ENCODE measurements at regions not wholly inside any gene's neighbourhood (a gene's known extent, or its start where the extent isn't known, plus 50 kb on each side); places are given as distances from the start of the nearest gene placed in this dataset.
A peak's percentile ranks its signal among the peaks of the same experiment; 100 is the strongest.

- DNase-seq: no peak
Measured at GRCh38 chr2:2706306-2706705, 375.2 kb upstream of the MYT1L start.

GRCh38 chr2:2705871-2706270 lies 374.8 kb upstream of the MYT1L start:
- no peak for DNase-seq

GRCh38 chr2:2704428-2705090 lies 373.5 kb upstream of the MYT1L start:
- no peak for DNase-seq

GRCh38 chr2:2703762-2704427 lies 372.8 kb upstream of the MYT1L start:
- DNase-seq: peak in 1 of 3 experiments; percentile 39

- no peak for DNase-seq
Measured at GRCh38 chr2:2703172-2703571, 372.1 kb upstream of the MYT1L start.

DNA sequence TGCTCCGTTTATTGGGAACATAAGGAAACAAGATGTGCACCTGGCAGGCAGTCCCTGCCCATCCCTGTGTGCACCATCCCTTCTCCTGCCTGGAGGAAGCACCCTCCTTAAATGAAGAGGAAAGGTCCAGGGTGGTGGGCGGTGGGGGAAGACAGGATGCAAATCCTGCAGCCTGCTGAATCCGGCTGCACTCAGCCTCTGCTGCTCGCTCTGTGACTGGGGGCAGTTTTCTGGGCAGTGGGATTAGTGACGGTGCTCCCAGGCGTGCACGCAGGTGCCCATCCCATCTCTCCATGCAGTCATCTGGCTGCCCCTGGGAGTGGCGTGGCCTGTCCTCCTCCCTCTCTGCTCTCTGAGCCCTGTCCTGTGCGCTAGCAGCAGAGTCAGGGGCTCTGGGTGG lies 371.3 kb upstream of the MYT1L start:
- DNase-seq: no peak

- no peak for DNase-seq
Measured at GRCh38 chr2:2701813-2702212, 370.7 kb upstream of the MYT1L start.

DNA sequence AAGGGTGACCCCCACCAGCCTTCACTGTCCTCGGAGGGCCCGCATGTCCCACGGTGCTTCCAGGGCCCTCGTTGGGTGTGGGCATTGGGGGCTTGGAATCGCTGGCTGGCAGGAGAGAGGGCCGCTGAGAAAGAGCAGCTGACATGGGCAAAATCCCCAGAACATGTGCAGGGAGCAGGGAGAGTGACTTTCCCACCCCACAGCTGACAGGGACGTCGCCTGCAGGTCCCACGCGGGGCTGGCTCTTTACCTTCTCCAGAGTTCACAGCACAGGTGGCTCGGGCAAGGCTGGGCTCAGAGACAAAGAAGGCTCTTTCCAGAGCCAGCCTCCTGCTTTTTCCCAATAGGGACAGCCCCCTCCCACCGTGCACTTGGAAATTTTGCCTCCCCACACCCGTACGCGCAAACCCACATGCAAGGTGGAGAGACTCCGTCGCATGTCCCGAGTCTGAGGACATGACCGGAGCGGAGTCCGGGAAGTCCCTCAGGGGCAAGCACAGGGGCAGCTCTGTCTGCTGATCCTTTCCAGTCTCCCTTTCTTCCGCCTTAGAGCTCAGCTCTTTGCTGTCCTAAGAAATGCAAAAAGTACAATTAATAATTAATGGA lies 370.2 kb upstream of the MYT1L start:
- DNase-seq: no peak

GRCh38 chr2:2699121-2699505 lies 368.0 kb upstream of the MYT1L start:
- peak in 2 of 3 experiments; percentile 18 to 56 for DNase-seq

GRCh38 chr2:2698182-2699120 lies 367.4 kb upstream of the MYT1L start:
- DNase-seq: peak; percentile 49 to 72 (median 53)

- no peak for DNase-seq
Measured at GRCh38 chr2:2696733-2697455, 365.8 kb upstream of the MYT1L start.

DNA sequence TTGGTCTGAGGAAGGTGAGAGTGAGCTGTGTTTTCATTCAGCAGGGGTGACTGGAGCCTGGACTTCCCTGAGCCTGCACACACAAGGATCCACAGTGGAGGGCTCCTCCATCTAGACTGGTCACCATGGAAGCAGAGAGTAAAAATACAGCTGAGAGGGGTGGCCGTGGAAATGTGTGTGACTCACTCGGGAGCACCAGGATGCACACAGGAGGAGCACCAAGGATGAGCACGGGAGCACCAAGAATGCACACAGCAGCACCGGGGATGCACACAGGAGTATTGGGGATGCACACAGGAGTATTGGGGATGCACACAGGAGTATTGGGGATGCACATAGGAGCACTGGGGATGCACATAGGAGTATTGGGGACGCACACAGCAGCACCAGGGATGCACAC lies 365.2 kb upstream of the MYT1L start:
- no peak for DNase-seq

DNA sequence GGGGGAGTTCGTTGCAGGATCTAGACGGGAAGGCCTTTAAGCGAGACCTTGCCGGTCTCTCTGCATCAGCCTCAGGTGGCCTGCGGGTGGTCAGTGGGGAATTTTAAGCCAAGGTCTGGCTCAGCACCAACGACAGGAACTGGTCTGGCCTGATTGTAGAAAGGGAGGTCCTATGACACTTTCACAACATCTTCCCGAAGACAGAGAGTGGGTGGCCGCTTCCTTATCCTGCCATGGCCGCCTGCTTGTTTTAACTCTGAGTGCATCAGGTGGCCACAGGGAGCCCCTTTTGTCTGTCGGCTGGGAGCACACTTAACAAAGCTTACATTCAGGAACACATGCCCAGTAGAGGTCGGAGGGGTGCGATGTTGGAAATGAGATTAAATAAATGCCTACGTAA lies 363.7 kb upstream of the MYT1L start:
- no peak for DNase-seq

- no peak for DNase-seq
Measured at GRCh38 chr2:2692599-2693389, 361.7 kb upstream of the MYT1L start.

DNA sequence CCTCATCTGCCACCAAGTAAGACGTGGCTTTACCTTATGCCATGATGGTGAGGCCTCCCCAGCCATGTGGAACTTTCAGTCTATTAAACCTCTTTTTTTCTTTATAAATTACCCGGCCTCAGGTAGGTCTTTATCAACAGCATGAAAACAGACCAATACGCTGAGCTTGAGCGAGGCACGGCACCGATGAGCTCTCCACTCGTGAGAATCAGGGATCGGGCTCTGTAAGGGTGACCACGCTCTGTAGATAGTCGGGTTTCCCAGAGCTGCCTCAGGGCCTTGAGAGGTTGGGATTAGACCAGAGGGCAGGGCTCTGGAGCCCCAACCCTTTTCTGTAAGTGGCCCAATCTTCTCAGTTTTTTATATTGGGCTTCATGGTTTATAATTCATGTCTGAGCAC lies 360.3 kb upstream of the MYT1L start:
- no peak for DNase-seq

GRCh38 chr2:2690985-2691384 lies 359.9 kb upstream of the MYT1L start:
- peak in 1 of 3 experiments; percentile 25 for DNase-seq

GRCh38 chr2:2689306-2689705 lies 358.2 kb upstream of the MYT1L start:
- peak; percentile 15 to 70 (median 66) for DNase-seq

DNA sequence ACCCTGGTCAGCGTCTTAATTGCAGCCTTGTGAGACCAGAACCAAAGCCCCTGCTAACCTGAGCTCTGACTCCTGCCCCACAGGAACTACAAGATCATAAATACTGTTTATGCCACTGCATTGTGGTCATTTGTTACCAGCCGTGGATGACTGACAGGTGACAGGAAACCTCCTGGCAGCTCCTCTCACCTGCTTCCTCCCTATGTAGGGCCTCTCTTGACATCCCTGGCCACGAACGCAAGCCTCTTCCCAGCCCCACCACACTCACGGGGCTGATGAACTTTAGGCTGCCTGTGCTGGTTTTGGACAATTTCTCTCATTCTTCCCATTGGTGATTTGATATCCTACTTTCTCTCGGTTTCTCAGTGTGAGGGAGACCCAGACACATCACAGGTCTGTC lies 357.2 kb upstream of the MYT1L start:
- peak in 1 of 3 experiments; percentile 17 for DNase-seq

- DNase-seq: no peak
Measured at GRCh38 chr2:2687745-2688144, 356.7 kb upstream of the MYT1L start.

GRCh38 chr2:2686222-2686621 lies 355.1 kb upstream of the MYT1L start:
- no peak for DNase-seq

DNA sequence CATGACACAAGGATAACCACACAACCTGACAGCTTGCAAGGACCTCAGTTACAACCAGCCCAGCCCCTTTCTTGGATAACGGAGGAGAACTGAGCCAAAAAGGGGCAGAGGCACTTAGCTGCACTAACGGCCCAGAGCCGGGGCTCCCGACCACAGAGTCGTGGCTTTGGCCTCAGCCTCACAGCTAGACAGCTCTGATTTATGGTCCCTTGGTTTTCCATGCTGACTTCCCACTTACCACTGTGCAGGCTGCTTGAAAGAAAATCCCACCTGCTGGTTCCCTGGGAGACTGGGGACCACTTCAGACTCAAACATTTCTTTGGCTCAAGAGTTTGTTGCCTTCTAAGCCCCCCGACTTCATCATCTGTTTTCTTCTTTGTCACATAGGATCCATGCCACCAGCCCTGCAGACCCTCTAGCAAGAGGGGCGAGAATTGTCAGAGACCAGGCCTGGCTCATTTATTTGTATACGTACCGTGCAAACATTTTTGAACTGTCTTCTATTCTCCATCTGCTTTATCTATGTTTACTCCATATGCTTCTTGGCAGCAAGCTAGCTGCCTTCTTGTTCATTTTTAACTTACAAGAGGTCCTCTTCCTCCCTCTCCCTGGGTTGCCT lies 352.6 kb upstream of the MYT1L start:
- DNase-seq: peak in 2 of 3 experiments; percentile 36 to 46

All from NCI-H1417 (cell line).